CD4-positive, CD25-positive, alpha-beta regulatory T cell (primary cell): ENCODE measurements at regions not wholly inside any gene's neighbourhood (a gene's known extent, or its start where the extent isn't known, plus 50 kb on each side); places are given as distances from the start of the nearest gene placed in this dataset.

Source experiments
- ATAC-seq, 2 donors: fragments of 150-1000 bp; cut with Tn5 transposase; one replicate each; pipeline ENCODE4 v1.10.0; 2021; ENCODE audit warnings: low read depth in 2 of 2, moderate number of reproducible peaks in 2 of 2, moderate library complexity in 1 of 2
- DNase-seq, 3 donors: peaks; one replicate each; pipeline versions ENCODE4 v3.0.0 to v3.0.0-alpha.2; 2012 to 2022; ENCODE audit warnings: mixed read lengths in 1 of 3
- H3K27ac ChIP-seq: one replicate; pipeline ENCODE4 v1.7.0; 2013; ENCODE audit warnings: mild to moderate bottlenecking, low read length; ENCODE audit not compliant: insufficient read depth, poor library complexity, severe bottlenecking
- H3K27me3 ChIP-seq: one replicate; pipeline ENCODE4 v1.7.0; 2013; ENCODE audit warnings: low read length; ENCODE audit not compliant: control insufficient read depth, insufficient read depth
- H3K36me3 ChIP-seq: one replicate; pipeline ENCODE4 v1.7.0; 2013; ENCODE audit warnings: mild to moderate bottlenecking, low read length, moderate library complexity; ENCODE audit not compliant: control insufficient read depth, insufficient read depth
- H3K4me1 ChIP-seq: 2 replicates; pipeline ENCODE4 v1.7.0; 2013; ENCODE audit warnings: mild to moderate bottlenecking, low read length; ENCODE audit not compliant: insufficient read depth, control insufficient read depth, poor library complexity, severe bottlenecking
- H3K4me3 ChIP-seq: one replicate; pipeline ENCODE4 v1.7.0; 2013; ENCODE audit warnings: low read depth, mild to moderate bottlenecking, low read length, moderate library complexity
- H3K9me3 ChIP-seq, 2 experiments: 1 replicate in 1 of 2; 2 replicates in 1 of 2; pipeline ENCODE4 v1.7.0; 2013; ENCODE audit warnings: low read length in 2 of 2, mild to moderate bottlenecking in 1 of 2, moderate library complexity in 1 of 2; ENCODE audit not compliant: control insufficient read depth in 2 of 2
- H3K27ac Mint-ChIP-seq, 3 donors: one replicate each; pipeline ENCODE4 v1.8.0; 2020 to 2022; ENCODE audit warnings: mild to moderate bottlenecking in 3 of 3, mixed read lengths in 3 of 3, moderate library complexity in 2 of 3
- H3K27me3 Mint-ChIP-seq: one replicate; pipeline ENCODE4 v1.8.0; 2022; ENCODE audit warnings: mild to moderate bottlenecking, mixed read lengths
- H3K36me3 Mint-ChIP-seq: one replicate; pipeline ENCODE4 v1.8.0; 2020; ENCODE audit warnings: mixed read lengths
- H3K4me1 Mint-ChIP-seq, 4 donors: one replicate each; pipeline ENCODE4 v1.8.0; 2020 to 2022; ENCODE audit warnings: mixed read lengths in 4 of 4, mild to moderate bottlenecking in 1 of 4
- H3K4me3 Mint-ChIP-seq, 4 donors: one replicate each; pipeline ENCODE4 v1.8.0; 2020 to 2022; ENCODE audit warnings: mild to moderate bottlenecking in 4 of 4, mixed read lengths in 4 of 4, moderate library complexity in 3 of 4
- H3K9me3 Mint-ChIP-seq, 7 donors: one replicate each; pipeline ENCODE4 v1.8.0; 2020 to 2022; ENCODE audit warnings: mixed read lengths in 7 of 7, mild to moderate bottlenecking in 3 of 7, moderate library complexity in 2 of 7

GRCh38 chr11:42175203-42175602 is 715.8 kb upstream of the LRRC4C start:
- Histone ChIP-seq H3K36me3 (no peaks in the 10 kb centered on the region), H3K4me1 (no peaks in the 10 kb centered on the region), H3K4me3 (no peak overlapping the region), H3K9me3 (peaks cover 0 to 4% of the 10 kb centered on the region in 2 experiments), H3K27me3 (no peaks in the 10 kb centered on the region), H3K27ac (no peak overlapping the region)
- DNase-seq (no peak), ATAC-seq (no peak)
- Mint-ChIP-seq H3K9me3 (peaks cover 0 to 20% (median 5%) of the 10 kb centered on the region in 7 donors), H3K4me1 (no peaks in the 10 kb centered on the region), H3K36me3 (no peaks in the 10 kb centered on the region), H3K4me3 (no peak overlapping the region), H3K27me3 (no peaks in the 10 kb centered on the region), H3K27ac (no peak overlapping the region)

DNA sequence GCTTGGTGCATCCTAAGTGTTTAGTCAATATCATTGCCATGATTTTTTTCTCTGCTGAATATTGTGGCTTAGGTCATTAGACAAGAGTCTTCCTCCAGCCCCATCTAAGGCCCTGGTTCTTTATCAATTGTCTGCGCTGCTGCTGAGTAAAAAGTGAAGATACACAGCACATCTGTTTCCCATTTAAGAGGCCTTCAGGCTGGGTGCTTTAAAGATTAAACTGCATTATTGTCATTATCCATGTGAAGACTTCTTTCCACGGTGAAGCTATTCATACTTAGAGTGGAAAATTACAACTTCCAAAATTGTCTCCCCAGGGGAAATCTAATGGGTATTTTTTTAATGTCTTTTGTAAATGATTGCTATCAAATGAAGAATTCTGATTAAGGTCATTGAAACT is 719.8 kb upstream of the LRRC4C start:
- no peak overlapping the region for H3K27ac ChIP-seq
- ATAC-seq (no peak), DNase-seq (no peak)
- H3K36me3 ChIP-seq = no peaks in the 10 kb centered on the region
- H3K4me1 Mint-ChIP-seq = no peaks in the 10 kb centered on the region
- H3K27me3 Mint-ChIP-seq = no peaks in the 10 kb centered on the region
- no peak overlapping the region for H3K4me3 ChIP-seq
- H3K4me3 Mint-ChIP-seq = no peak overlapping the region
- no peaks in the 10 kb centered on the region for H3K4me1 ChIP-seq
- H3K27ac Mint-ChIP-seq = no peak overlapping the region
- peaks cover 0 to 4% of the 10 kb centered on the region in 2 experiments for H3K9me3 ChIP-seq
- no peaks in the 10 kb centered on the region for H3K27me3 ChIP-seq
- H3K36me3 Mint-ChIP-seq = no peaks in the 10 kb centered on the region
- peaks cover 2 to 17% (median 5%) of the 10 kb centered on the region in 7 donors for H3K9me3 Mint-ChIP-seq

DNA sequence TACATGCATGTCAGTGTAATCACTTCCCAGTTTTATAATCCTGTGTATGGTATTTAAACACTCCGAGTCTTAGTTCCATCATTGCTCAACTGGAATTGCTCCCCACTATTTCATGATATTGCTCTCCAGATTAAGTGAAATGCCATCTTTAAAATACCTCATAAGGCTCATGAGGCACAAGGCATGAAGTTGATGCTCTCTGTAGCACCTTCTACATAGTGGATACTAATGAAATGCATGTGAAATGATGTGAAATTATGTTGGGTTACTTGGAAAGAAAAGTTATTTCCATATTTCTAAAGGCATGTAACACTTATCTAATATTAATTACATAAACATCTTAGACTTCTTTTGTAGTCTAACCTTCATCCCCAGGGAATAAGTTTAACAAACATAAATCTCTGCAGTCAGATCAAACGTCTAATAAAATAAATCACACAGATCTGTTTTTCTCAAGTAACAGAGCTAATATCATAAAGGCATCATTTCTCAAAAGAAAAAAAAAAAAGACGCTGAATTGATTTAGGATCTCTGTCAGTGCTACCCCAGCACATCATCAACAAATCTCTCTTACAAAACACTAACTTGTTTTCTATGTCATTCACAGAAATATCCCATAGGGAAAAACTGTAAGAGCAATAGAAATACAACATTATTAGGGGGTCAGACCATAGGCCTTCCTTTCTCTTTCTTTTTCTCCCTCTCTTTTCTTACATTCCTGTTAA is 736.0 kb upstream of the LRRC4C start:
- ATAC-seq (no peak), DNase-seq (no peak)
- Mint-ChIP-seq H3K27ac (no peak overlapping the region), H3K4me3 (no peak overlapping the region), H3K36me3 (no peaks in the 10 kb centered on the region), H3K27me3 (no peaks in the 10 kb centered on the region), H3K4me1 (no peaks in the 10 kb centered on the region), H3K9me3 (peaks cover 4 to 32% (median 9%) of the 10 kb centered on the region in 7 donors)
- Histone ChIP-seq H3K9me3 (no peaks in the 10 kb centered on the region), H3K36me3 (no peaks in the 10 kb centered on the region), H3K27me3 (no peaks in the 10 kb centered on the region), H3K27ac (no peak overlapping the region), H3K4me1 (no peaks in the 10 kb centered on the region), H3K4me3 (no peak overlapping the region)

DNA sequence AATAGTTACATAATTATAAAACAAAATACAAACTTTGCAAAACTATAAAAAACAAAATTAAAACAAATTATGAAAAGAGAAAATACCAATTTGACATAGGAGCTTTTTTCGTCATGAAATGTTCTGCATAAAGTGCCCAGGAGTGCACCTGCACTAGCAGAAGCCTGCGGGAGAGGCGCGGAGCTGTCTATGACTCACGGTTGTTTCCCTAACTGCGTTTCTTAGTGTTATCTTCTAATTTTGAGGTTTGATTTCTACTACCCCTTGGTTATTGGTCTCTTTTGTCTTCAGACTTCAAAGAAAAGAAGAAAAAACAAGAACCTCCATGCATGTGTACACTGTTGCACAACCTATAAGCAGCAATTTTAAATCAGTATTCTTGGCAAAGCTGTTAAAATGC is 740.9 kb upstream of the LRRC4C start:
- H3K36me3 ChIP-seq = no peaks in the 10 kb centered on the region
- Mint-ChIP-seq H3K27ac (no peak overlapping the region), H3K4me3 (no peak overlapping the region), H3K36me3 (no peaks in the 10 kb centered on the region), H3K27me3 (no peaks in the 10 kb centered on the region), H3K4me1 (no peaks in the 10 kb centered on the region), H3K9me3 (peaks cover 2 to 29% (median 10%) of the 10 kb centered on the region in 7 donors)
- H3K4me1 ChIP-seq = no peaks in the 10 kb centered on the region
- ATAC-seq (no peak), DNase-seq (no peak)
- H3K9me3 ChIP-seq = no peaks in the 10 kb centered on the region
- H3K4me3 ChIP-seq = no peak overlapping the region
- H3K27me3 ChIP-seq = no peaks in the 10 kb centered on the region
- H3K27ac ChIP-seq = no peak overlapping the region

GRCh38 chr11:42201603-42202148 is 742.2 kb upstream of the LRRC4C start:
- Histone ChIP-seq H3K36me3 (no peaks in the 10 kb centered on the region), H3K27me3 (no peaks in the 10 kb centered on the region), H3K9me3 (no peaks in the 10 kb centered on the region), H3K4me1 (no peaks in the 10 kb centered on the region), H3K27ac (no peak overlapping the region), H3K4me3 (no peak overlapping the region)
- Mint-ChIP-seq H3K27ac (no peak overlapping the region), H3K27me3 (no peaks in the 10 kb centered on the region), H3K4me1 (no peaks in the 10 kb centered on the region), H3K9me3 (peaks cover 2 to 26% (median 7%) of the 10 kb centered on the region in 7 donors), H3K36me3 (no peaks in the 10 kb centered on the region), H3K4me3 (no peak overlapping the region)
- ATAC-seq (no peak), DNase-seq (no peak)

GRCh38 chr11:42205518-42205917 is 746.1 kb upstream of the LRRC4C start:
- no peaks in the 10 kb centered on the region for H3K4me1 Mint-ChIP-seq
- Histone ChIP-seq H3K27me3 (no peaks in the 10 kb centered on the region), H3K36me3 (no peaks in the 10 kb centered on the region), H3K9me3 (no peaks in the 10 kb centered on the region), H3K4me3 (no peak overlapping the region), H3K27ac (no peak overlapping the region), H3K4me1 (no peaks in the 10 kb centered on the region)
- no peaks in the 10 kb centered on the region for H3K27me3 Mint-ChIP-seq
- H3K4me3 Mint-ChIP-seq = no peak overlapping the region
- H3K9me3 Mint-ChIP-seq = peaks cover 4 to 30% (median 14%) of the 10 kb centered on the region in 7 donors
- ATAC-seq (no peak), DNase-seq (no peak)
- H3K36me3 Mint-ChIP-seq = no peaks in the 10 kb centered on the region
- H3K27ac Mint-ChIP-seq = no peak overlapping the region

DNA sequence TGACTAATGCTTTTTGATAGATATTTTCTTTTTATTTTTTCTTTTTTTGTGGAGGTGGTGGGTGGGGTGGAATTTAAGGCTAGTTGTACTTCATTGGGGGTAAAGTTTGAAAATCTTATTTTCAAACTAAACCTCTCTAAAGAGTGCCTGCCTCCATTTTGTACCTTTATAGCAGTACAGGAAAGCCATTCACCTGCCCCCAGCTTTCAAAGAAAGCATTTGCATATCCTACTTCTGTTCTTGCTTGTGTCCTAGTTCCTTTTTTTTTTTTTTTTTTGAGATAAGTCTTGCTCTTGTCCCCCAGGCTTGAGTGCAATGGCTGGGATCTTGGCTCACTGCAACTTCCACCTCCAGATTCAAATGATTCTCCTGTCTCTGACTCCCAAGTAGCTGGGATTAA is 766.2 kb upstream of the LRRC4C start:
- Mint-ChIP-seq H3K4me3 (no peak overlapping the region), H3K36me3 (no peaks in the 10 kb centered on the region), H3K27me3 (no peaks in the 10 kb centered on the region), H3K9me3 (peaks cover 3 to 11% (median 6%) of the 10 kb centered on the region in 7 donors), H3K27ac (no peak overlapping the region), H3K4me1 (no peaks in the 10 kb centered on the region)
- ATAC-seq = no peak
- H3K4me1 ChIP-seq = no peaks in the 10 kb centered on the region
- H3K27me3 ChIP-seq = no peaks in the 10 kb centered on the region
- no peak overlapping the region for H3K27ac ChIP-seq
- no peaks in the 10 kb centered on the region for H3K36me3 ChIP-seq
- H3K4me3 ChIP-seq = no peak overlapping the region
- DNase-seq = no peak
- H3K9me3 ChIP-seq = peaks cover 2 to 4% of the 10 kb centered on the region in 2 experiments

- ATAC-seq (no peak), DNase-seq (no peak)
- Mint-ChIP-seq H3K36me3 (no peaks in the 10 kb centered on the region), H3K27ac (no peak overlapping the region), H3K4me1 (no peaks in the 10 kb centered on the region), H3K4me3 (no peak overlapping the region), H3K27me3 (no peaks in the 10 kb centered on the region), H3K9me3 (peaks cover 0 to 20% (median 9%) of the 10 kb centered on the region in 7 donors)
- Histone ChIP-seq H3K4me3 (no peak overlapping the region), H3K27ac (no peak overlapping the region), H3K36me3 (no peaks in the 10 kb centered on the region), H3K4me1 (no peaks in the 10 kb centered on the region), H3K9me3 (no peaks in the 10 kb centered on the region), H3K27me3 (no peaks in the 10 kb centered on the region)
Observed at GRCh38 chr11:42232673-42233072, 773.2 kb upstream of the LRRC4C start.
